ENCODE measurements at regions not wholly inside any gene's neighbourhood (a gene's known extent, or its start where the extent isn't known, plus 50 kb on each side); places are given as distances from the start of the nearest gene placed in this dataset.

- no peak overlapping the region for H3K27ac ChIP-seq (replicated peaks)
- TF ChIP-seq SPI1 (IDR thresholded peaks at IDR 0.05; ENCODE audit: borderline replicate concordance, low read depth): peak; percentile 95
- no peak for TF ChIP-seq GABPA (IDR thresholded peaks at IDR 0.05; ENCODE audit: low read depth)
- DNase-seq (ENCODE audit: low read depth in 1 of 2, low spot score in 1 of 2): peak in 1 of 2 experiments; percentile 66
Observed at GRCh38 chr10:123402656-123403055, 248.5 kb downstream of the BUB3 start.

GRCh38 chr10:123404357-123404756, 250.2 kb downstream of the BUB3 start:
- TF ChIP-seq, protein P1, sequence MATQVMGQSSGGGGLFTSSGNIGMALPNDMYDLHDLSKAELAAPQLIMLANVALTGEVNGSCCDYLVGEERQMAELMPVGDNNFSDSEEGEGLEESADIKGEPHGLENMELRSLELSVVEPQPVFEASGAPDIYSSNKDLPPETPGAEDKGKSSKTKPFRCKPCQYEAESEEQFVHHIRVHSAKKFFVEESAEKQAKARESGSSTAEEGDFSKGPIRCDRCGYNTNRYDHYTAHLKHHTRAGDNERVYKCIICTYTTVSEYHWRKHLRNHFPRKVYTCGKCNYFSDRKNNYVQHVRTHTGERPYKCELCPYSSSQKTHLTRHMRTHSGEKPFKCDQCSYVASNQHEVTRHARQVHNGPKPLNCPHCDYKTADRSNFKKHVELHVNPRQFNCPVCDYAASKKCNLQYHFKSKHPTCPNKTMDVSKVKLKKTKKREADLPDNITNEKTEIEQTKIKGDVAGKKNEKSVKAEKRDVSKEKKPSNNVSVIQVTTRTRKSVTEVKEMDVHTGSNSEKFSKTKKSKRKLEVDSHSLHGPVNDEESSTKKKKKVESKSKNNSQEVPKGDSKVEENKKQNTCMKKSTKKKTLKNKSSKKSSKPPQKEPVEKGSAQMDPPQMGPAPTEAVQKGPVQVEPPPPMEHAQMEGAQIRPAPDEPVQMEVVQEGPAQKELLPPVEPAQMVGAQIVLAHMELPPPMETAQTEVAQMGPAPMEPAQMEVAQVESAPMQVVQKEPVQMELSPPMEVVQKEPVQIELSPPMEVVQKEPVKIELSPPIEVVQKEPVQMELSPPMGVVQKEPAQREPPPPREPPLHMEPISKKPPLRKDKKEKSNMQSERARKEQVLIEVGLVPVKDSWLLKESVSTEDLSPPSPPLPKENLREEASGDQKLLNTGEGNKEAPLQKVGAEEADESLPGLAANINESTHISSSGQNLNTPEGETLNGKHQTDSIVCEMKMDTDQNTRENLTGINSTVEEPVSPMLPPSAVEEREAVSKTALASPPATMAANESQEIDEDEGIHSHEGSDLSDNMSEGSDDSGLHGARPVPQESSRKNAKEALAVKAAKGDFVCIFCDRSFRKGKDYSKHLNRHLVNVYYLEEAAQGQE (IDR thresholded peaks at IDR 0.05; ENCODE audit: insufficient replicate concordance, low read depth): no peak
- TF ChIP-seq, protein P2, sequence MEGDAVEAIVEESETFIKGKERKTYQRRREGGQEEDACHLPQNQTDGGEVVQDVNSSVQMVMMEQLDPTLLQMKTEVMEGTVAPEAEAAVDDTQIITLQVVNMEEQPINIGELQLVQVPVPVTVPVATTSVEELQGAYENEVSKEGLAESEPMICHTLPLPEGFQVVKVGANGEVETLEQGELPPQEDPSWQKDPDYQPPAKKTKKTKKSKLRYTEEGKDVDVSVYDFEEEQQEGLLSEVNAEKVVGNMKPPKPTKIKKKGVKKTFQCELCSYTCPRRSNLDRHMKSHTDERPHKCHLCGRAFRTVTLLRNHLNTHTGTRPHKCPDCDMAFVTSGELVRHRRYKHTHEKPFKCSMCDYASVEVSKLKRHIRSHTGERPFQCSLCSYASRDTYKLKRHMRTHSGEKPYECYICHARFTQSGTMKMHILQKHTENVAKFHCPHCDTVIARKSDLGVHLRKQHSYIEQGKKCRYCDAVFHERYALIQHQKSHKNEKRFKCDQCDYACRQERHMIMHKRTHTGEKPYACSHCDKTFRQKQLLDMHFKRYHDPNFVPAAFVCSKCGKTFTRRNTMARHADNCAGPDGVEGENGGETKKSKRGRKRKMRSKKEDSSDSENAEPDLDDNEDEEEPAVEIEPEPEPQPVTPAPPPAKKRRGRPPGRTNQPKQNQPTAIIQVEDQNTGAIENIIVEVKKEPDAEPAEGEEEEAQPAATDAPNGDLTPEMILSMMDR (IDR thresholded peaks at IDR 0.05; ENCODE audit: insufficient read depth, low read length): no peak
- TF ChIP-seq SPI1 (IDR thresholded peaks at IDR 0.05; ENCODE audit: borderline replicate concordance, low read depth) (no peak), GABPA (IDR thresholded peaks at IDR 0.05; ENCODE audit: low read depth) (no peak), POLR2AphosphoS5 (IDR thresholded peaks at IDR 0.05; ENCODE audit: low read depth) (no peak)
- Histone ChIP-seq H3K27ac (replicated peaks) (no peak overlapping the region), H3K4me3 (replicated peaks; ENCODE audit: insufficient read depth, low read length) (no peak overlapping the region), H3K27me3 (ENCODE audit: insufficient read depth, poor library complexity, severe bottlenecking) (no peaks in the 10 kb centered on the region)
- DNase-seq (ENCODE audit: low read depth in 1 of 2, low spot score in 1 of 2): no peak

More at GRCh38 chr10:123402656-123403055, 248.5 kb downstream of the BUB3 start:
- H3K27me3 ChIP-seq (ENCODE audit: insufficient read depth, poor library complexity, severe bottlenecking): no peaks in the 10 kb centered on the region
- no peak overlapping the region for H3K4me3 ChIP-seq (replicated peaks; ENCODE audit: insufficient read depth, low read length)

GRCh38 chr10:123408660-123409059, 254.5 kb downstream of the BUB3 start:
- H3K4me3 ChIP-seq (replicated peaks; ENCODE audit: insufficient read depth, low read length): no peak overlapping the region
- no peak for TF ChIP-seq POLR2AphosphoS5 (IDR thresholded peaks at IDR 0.05; ENCODE audit: low read depth)
- TF ChIP-seq, protein P1 (IDR thresholded peaks at IDR 0.05; ENCODE audit: insufficient replicate concordance, low read depth): no peak
- no peak for TF ChIP-seq SPI1 (IDR thresholded peaks at IDR 0.05; ENCODE audit: borderline replicate concordance, low read depth)
- TF ChIP-seq, protein P2 (IDR thresholded peaks at IDR 0.05; ENCODE audit: insufficient read depth, low read length): no peak
- no peak for TF ChIP-seq GABPA (IDR thresholded peaks at IDR 0.05; ENCODE audit: low read depth)
- no peaks in the 10 kb centered on the region for H3K27me3 ChIP-seq (ENCODE audit: insufficient read depth, poor library complexity, severe bottlenecking)
- H3K27ac ChIP-seq (replicated peaks): no peak overlapping the region
- DNase-seq (ENCODE audit: low read depth in 1 of 2, low spot score in 1 of 2): no peak

DNA sequence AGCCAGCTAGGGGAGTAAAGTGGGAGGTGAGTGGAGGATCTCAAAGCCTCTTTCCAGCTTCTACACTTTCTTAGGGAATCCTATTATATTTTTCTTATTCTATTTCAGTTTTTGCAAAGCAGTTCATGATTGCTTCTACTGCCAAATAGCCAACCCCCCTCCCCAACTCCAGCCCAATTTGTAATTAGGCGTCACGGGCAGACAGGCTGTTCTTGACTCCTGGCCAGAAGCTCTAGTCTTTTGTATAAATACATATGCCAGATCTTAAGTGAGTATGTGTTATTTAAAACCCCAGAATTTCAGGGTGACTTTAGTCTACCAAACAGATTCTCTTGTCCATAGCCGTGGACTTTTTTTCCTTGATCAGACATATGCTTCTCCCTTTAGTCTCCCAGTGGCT, 255.2 kb downstream of the BUB3 start:
- TF ChIP-seq, protein P1 (IDR thresholded peaks at IDR 0.05; ENCODE audit: insufficient replicate concordance, low read depth): no peak
- TF ChIP-seq POLR2AphosphoS5 (IDR thresholded peaks at IDR 0.05; ENCODE audit: low read depth) (no peak), SPI1 (IDR thresholded peaks at IDR 0.05; ENCODE audit: borderline replicate concordance, low read depth) (no peak), GABPA (IDR thresholded peaks at IDR 0.05; ENCODE audit: low read depth) (no peak)
- TF ChIP-seq, protein P2 (IDR thresholded peaks at IDR 0.05; ENCODE audit: insufficient read depth, low read length): no peak
- no peak overlapping the region for H3K27ac ChIP-seq (replicated peaks)
- no peak overlapping the region for H3K4me3 ChIP-seq (replicated peaks; ENCODE audit: insufficient read depth, low read length)
- DNase-seq (ENCODE audit: low read depth in 1 of 2, low spot score in 1 of 2): no peak
- H3K27me3 ChIP-seq (ENCODE audit: insufficient read depth, poor library complexity, severe bottlenecking): no peaks in the 10 kb centered on the region
